Activated CD8-positive, alpha-beta T cell treated with anti-CD3 and anti-CD28 coated beads for 36 hours (primary cell): ENCODE measurements at regions not wholly inside any gene's neighbourhood (a gene's known extent, or its start where the extent isn't known, plus 50 kb on each side); places are given as distances from the start of the nearest gene placed in this dataset.

Experiments used
- ATAC-seq: fragments of 200-7000 bp; cut with Tn5 transposase; one replicate; pipeline ENCODE4 v1.10.0; 2021; ENCODE audit warnings: mild to moderate bottlenecking, moderate library complexity
- CTCF ChIA-PET: fragments of 350-600 bp; sonication (Branson Sonifier 250); formaldehyde crosslinking; loops from one replicate; lab custom pipeline; 2021; ENCODE audit warnings: antibody characterized with exemption; lab: Charles Lee
- POLR2A ChIA-PET: fragments of 350-600 bp; sonication (Branson Sonifier 250); formaldehyde crosslinking; loops from one replicate; lab custom pipeline; 2021; ENCODE audit warnings: antibody characterized with exemption; lab: Charles Lee
- DNase-seq: peaks from one replicate; pipeline ENCODE4 v3.0.0-alpha.2; 2020
- H3K27ac Mint-ChIP-seq: one replicate; pipeline ENCODE4 v1.8.0; 2021; ENCODE audit warnings: mild to moderate bottlenecking, mixed read lengths
- H3K27me3 Mint-ChIP-seq: one replicate; pipeline ENCODE4 v1.8.0; 2021; ENCODE audit warnings: mixed read lengths
- H3K36me3 Mint-ChIP-seq: one replicate; pipeline ENCODE4 v1.8.0; 2021; ENCODE audit warnings: low read depth, mixed read lengths
- H3K4me1 Mint-ChIP-seq: one replicate; pipeline ENCODE4 v1.8.0; 2021; ENCODE audit warnings: low read depth, mixed read lengths
- H3K4me3 Mint-ChIP-seq: one replicate; pipeline ENCODE4 v1.8.0; 2021; ENCODE audit warnings: mild to moderate bottlenecking, moderate library complexity, mixed read lengths
- H3K9me3 Mint-ChIP-seq: one replicate; pipeline ENCODE4 v1.8.0; 2021; ENCODE audit warnings: mixed read lengths
- intact Hi-C: fragments of 100-400 bp; cut with micrococcal nuclease; formaldehyde crosslinking; loops from one replicate; pipeline ENCODE4 v1.10.0; 2022
- TF ChIP-seq, protein P1 (sequence below): fragments of 200-600 bp; IDR thresholded peaks from one replicate; pipeline ENCODE4 v1.8.0; 2022; ENCODE audit warnings: antibody characterized with exemption, mild to moderate bottlenecking

DNA sequence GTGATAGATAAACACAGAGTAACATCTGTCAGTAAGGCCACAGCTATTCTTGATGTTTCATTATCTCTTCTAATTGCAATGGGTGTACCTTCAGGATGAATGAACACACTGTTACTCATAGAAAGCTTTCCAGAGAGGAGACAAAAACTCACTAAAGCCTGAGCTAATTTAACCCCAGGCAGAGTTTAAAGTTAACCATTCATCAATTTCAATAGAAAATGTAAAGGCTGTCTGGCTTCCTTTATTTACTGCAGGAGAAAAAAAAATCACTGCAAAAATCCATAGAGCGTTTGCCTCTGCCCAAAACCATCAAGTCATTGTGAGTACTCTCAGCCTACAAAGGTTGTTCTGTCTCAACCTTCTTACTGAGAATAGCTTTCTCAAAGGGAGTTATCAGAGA lies 376.9 kb downstream of the PPP4R3C start:
- Mint-ChIP-seq H3K9me3 (no peaks in the 10 kb centered on the region), H3K4me3 (no peak overlapping the region), H3K27me3 (no peaks in the 10 kb centered on the region), H3K36me3 (no peaks in the 10 kb centered on the region), H3K4me1 (no peaks in the 10 kb centered on the region), H3K27ac (no peak overlapping the region)
- TF ChIP-seq, protein P1, sequence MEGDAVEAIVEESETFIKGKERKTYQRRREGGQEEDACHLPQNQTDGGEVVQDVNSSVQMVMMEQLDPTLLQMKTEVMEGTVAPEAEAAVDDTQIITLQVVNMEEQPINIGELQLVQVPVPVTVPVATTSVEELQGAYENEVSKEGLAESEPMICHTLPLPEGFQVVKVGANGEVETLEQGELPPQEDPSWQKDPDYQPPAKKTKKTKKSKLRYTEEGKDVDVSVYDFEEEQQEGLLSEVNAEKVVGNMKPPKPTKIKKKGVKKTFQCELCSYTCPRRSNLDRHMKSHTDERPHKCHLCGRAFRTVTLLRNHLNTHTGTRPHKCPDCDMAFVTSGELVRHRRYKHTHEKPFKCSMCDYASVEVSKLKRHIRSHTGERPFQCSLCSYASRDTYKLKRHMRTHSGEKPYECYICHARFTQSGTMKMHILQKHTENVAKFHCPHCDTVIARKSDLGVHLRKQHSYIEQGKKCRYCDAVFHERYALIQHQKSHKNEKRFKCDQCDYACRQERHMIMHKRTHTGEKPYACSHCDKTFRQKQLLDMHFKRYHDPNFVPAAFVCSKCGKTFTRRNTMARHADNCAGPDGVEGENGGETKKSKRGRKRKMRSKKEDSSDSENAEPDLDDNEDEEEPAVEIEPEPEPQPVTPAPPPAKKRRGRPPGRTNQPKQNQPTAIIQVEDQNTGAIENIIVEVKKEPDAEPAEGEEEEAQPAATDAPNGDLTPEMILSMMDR: no peak
- ChIA-PET CTCF (no interaction called here), POLR2A (no interaction called here)
- DNase-seq (no peak), ATAC-seq (no peak)
- intact Hi-C loops: no loop called here

DNA sequence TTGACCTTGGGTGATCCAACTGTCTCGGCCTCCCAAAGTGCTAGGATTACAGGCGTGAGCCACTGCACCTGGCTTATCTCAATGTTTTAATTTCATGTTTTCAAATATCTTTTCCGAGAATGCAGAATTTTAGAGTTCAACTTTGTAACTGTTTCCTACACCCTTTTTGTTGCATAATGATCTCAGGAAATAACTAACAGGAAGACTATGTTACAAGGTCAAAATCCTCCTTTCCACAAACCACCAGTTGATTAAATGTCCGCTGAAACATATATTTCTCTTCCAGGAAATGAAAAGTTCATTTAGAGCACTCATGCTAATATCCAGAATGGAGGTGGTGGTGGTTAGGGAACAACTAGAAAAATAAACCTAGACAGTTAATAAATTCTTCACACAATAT lies 377.8 kb downstream of the PPP4R3C start:
- Mint-ChIP-seq H3K36me3 (no peaks in the 10 kb centered on the region), H3K4me3 (no peak overlapping the region), H3K27ac (no peak overlapping the region), H3K9me3 (no peaks in the 10 kb centered on the region), H3K27me3 (no peaks in the 10 kb centered on the region), H3K4me1 (no peaks in the 10 kb centered on the region)
- intact Hi-C loops: no loop called here
- ChIA-PET CTCF (interaction anchor here (0.7 kb wide), 1 partner anchor 1155 kb away, joined by 3 read pairs; no protein-coding TSS in a partner anchor), POLR2A (no interaction called here)
- DNase-seq (no peak), ATAC-seq (no peak)
- TF ChIP-seq, protein P1: no peak

DNA sequence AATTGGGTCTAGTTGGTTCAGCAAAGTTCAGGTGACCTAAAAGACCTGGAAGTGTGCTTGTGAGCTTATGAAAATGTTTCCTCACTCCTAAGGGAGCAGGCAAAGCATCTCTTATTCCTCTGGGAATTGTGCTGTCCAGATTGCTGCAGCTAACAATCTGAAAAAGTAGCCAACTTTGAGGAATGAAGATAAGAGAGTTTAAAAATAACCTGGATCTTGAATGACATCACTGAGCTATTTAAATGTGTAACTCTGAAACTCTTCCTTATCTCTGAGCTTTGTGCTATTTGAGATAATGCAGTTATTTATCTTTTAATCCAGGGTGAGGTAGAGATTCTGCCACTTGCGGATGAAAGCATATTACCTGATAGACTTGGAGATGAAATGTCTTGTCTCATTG lies 384.8 kb downstream of the PPP4R3C start:
- no peak overlapping the region for H3K27ac Mint-ChIP-seq
- ChIA-PET CTCF (no interaction called here), POLR2A (no interaction called here)
- DNase-seq: no peak
- H3K36me3 Mint-ChIP-seq: no peaks in the 10 kb centered on the region
- H3K27me3 Mint-ChIP-seq: no peaks in the 10 kb centered on the region
- no peaks in the 10 kb centered on the region for H3K4me1 Mint-ChIP-seq
- no peak overlapping the region for H3K4me3 Mint-ChIP-seq
- ATAC-seq: no peak
- H3K9me3 Mint-ChIP-seq: peaks cover 4% of the 10 kb centered on the region
- TF ChIP-seq, protein P1: no peak
- intact Hi-C loops: no loop called here

DNA sequence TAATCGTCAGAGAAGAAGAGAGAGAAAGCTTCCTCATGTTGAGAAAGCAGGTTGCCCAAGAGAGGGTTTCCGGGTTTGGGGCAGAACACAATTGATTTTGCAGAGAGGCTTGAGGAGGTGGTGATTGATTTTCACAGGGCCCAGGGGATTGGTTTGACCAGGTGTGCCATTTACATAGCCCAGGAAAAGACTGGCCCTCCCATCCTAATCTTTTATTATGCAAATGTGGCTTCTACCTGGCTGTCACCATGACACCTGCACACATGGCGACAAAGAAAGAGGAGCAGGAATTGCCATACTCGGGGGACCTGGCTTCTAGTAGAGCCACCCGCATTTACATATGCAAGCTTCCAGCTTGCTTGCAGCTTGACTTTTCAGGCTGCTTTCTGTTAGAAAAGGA lies 405.3 kb downstream of the PPP4R3C start:
- intact Hi-C loops: no loop called here
- ATAC-seq (no peak), DNase-seq (no peak)
- H3K4me1 Mint-ChIP-seq: no peaks in the 10 kb centered on the region
- TF ChIP-seq, protein P1: no peak
- CTCF ChIA-PET: no interaction called here
- POLR2A ChIA-PET: interaction anchor here (0.6 kb wide), 1 partner anchor 435 kb away, joined by 4 read pairs; no protein-coding TSS in a partner anchor
- H3K36me3 Mint-ChIP-seq: no peaks in the 10 kb centered on the region
- no peak overlapping the region for H3K27ac Mint-ChIP-seq
- H3K4me3 Mint-ChIP-seq: no peak overlapping the region
- no peaks in the 10 kb centered on the region for H3K27me3 Mint-ChIP-seq
- peaks cover 4% of the 10 kb centered on the region for H3K9me3 Mint-ChIP-seq

DNA sequence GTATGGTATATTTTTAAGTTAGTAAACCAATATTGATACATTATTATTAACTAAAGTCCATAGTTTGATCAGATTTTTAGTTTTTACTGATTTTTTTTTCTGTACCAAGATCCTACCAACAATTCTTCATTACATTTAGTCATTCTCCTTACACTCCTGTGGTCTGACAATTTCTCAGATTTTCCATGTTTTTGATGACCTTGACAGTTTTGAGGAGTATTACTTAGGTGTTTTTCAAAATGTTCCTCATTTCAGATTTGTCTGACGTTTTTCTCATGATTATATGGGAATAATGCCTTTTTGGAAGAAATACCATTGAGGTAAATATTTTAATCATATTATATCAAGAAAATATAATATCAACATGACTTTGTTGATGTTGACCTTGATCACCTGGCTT lies 423.8 kb downstream of the PPP4R3C start:
- ChIA-PET POLR2A (no interaction called here), CTCF (no interaction called here)
- Mint-ChIP-seq H3K4me1 (no peaks in the 10 kb centered on the region), H3K4me3 (no peak overlapping the region), H3K27me3 (no peaks in the 10 kb centered on the region), H3K27ac (no peak overlapping the region), H3K9me3 (no peaks in the 10 kb centered on the region), H3K36me3 (no peaks in the 10 kb centered on the region)
- no peak for ATAC-seq
- no peak for DNase-seq
- TF ChIP-seq, protein P1: no peak
- intact Hi-C loops: no loop called here
